Erythroblast (primary cell): ENCODE measurements at regions not wholly inside any gene's neighbourhood (a gene's known extent, or its start where the extent isn't known, plus 50 kb on each side); places are given as distances from the start of the nearest gene placed in this dataset.

Experiments used
- GATA1 ChIP-seq: IDR thresholded peaks from 2 replicates; pipeline ENCODE4 v1.6.1; 2011; ENCODE audit warnings: low read depth, mild to moderate bottlenecking, control low read depth, low read length, moderate library complexity
- POLR2A ChIP-seq: IDR thresholded peaks from 2 replicates; pipeline ENCODE4 v1.6.1; 2011; ENCODE audit warnings: mild to moderate bottlenecking, low read length

DNA sequence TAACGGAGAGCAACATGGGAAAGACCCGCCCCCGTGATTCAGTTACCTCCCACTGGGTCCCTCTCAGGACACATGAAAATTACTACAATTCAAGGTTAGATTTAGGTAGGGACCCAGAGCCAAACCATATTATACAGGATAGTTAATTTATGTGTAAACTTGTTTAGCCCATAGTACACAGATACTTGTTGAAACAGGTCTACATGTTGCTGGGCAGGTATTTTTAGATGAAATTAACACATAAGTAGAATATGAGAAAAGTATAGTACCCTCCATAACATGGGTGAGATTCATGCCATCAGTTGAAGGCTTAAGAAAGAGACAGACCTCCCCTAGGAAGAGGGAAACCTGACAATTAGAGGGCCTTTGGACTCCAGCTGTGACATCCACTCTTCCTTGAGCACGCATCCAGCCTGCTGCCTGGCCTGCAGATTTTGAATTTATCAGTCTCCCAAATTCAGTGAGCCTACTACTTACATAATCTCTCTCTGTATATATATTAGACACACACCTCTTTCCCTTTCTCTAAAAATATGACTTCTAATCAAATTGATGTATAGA lies 463.5 kb upstream of the NETO1 start:
- TF ChIP-seq POLR2A, result no peak
- TF ChIP-seq GATA1, result no peak
